ENCODE measurements at regions not wholly inside any gene's neighbourhood (a gene's known extent, or its start where the extent isn't known, plus 50 kb on each side); places are given as distances from the start of the nearest gene placed in this dataset.

- H3K27me3 Mint-ChIP-seq (ENCODE audit: low read depth) = no peaks in the 10 kb centered on the region
- peaks cover 6% of the 10 kb centered on the region for H3K9me3 Mint-ChIP-seq
- H3K27ac Mint-ChIP-seq = no peak overlapping the region
- no peaks in the 10 kb centered on the region for H3K36me3 Mint-ChIP-seq (ENCODE audit: low read depth)
- no peaks in the 10 kb centered on the region for H3K4me1 Mint-ChIP-seq (ENCODE audit: low read depth)
- DNase-seq (ENCODE audit: low spot score) = no peak
- intact Hi-C loops (cut with micrococcal nuclease) = no loop called here
- no peak overlapping the region for H3K4me3 Mint-ChIP-seq (ENCODE audit: low read depth)
Measured at GRCh38 chr3:86654806-86655460, 336.0 kb downstream of the VGLL3 start.

- intact Hi-C loops (cut with micrococcal nuclease) = no loop called here
- H3K27me3 Mint-ChIP-seq (ENCODE audit: low read depth) = no peaks in the 10 kb centered on the region
- no peak overlapping the region for H3K4me3 Mint-ChIP-seq (ENCODE audit: low read depth)
- no peaks in the 10 kb centered on the region for H3K4me1 Mint-ChIP-seq (ENCODE audit: low read depth)
- H3K9me3 Mint-ChIP-seq = peaks cover 6% of the 10 kb centered on the region
- no peak for DNase-seq (ENCODE audit: low spot score)
- H3K27ac Mint-ChIP-seq = no peak overlapping the region
- no peaks in the 10 kb centered on the region for H3K36me3 Mint-ChIP-seq (ENCODE audit: low read depth)
Measured at GRCh38 chr3:86653661-86654205, 337.2 kb downstream of the VGLL3 start.

- no peaks in the 10 kb centered on the region for H3K4me1 Mint-ChIP-seq (ENCODE audit: low read depth)
- peaks cover 8% of the 10 kb centered on the region for H3K9me3 Mint-ChIP-seq
- no peak for DNase-seq (ENCODE audit: low spot score)
- no peak overlapping the region for H3K27ac Mint-ChIP-seq
- H3K36me3 Mint-ChIP-seq (ENCODE audit: low read depth) = no peaks in the 10 kb centered on the region
- H3K27me3 Mint-ChIP-seq (ENCODE audit: low read depth) = no peaks in the 10 kb centered on the region
- H3K4me3 Mint-ChIP-seq (ENCODE audit: low read depth) = no peak overlapping the region
- intact Hi-C loops (cut with micrococcal nuclease) = no loop called here
Measured at GRCh38 chr3:86648087-86648486, 342.9 kb downstream of the VGLL3 start.

- Mint-ChIP-seq H3K4me1 (ENCODE audit: low read depth) (no peaks in the 10 kb centered on the region), H3K27me3 (ENCODE audit: low read depth) (no peaks in the 10 kb centered on the region)
- intact Hi-C loops (cut with micrococcal nuclease) = no loop called here
Measured at GRCh38 chr3:86645756-86646155, 345.2 kb downstream of the VGLL3 start.

GRCh38 chr3:86634361-86634760, 356.6 kb downstream of the VGLL3 start:
- no peak for DNase-seq (ENCODE audit: low spot score)
- Mint-ChIP-seq H3K4me1 (ENCODE audit: low read depth) (no peaks in the 10 kb centered on the region), H3K4me3 (ENCODE audit: low read depth) (no peak overlapping the region), H3K36me3 (ENCODE audit: low read depth) (no peaks in the 10 kb centered on the region), H3K27ac (no peak overlapping the region), H3K9me3 (peaks cover 15% of the 10 kb centered on the region), H3K27me3 (ENCODE audit: low read depth) (no peaks in the 10 kb centered on the region)
- intact Hi-C loops (cut with micrococcal nuclease) = no loop called here

More at GRCh38 chr3:86645756-86646155, 345.2 kb downstream of the VGLL3 start:
- Mint-ChIP-seq H3K9me3 (peaks cover 8% of the 10 kb centered on the region), H3K36me3 (ENCODE audit: low read depth) (no peaks in the 10 kb centered on the region), H3K27ac (no peak overlapping the region), H3K4me3 (ENCODE audit: low read depth) (no peak overlapping the region)
- no peak for DNase-seq (ENCODE audit: low spot score)

GRCh38 chr3:86629511-86629910, 361.4 kb downstream of the VGLL3 start:
- intact Hi-C loops (cut with micrococcal nuclease) = no loop called here
- H3K27me3 Mint-ChIP-seq (ENCODE audit: low read depth) = no peaks in the 10 kb centered on the region
- no peak for DNase-seq (ENCODE audit: low spot score)
- H3K36me3 Mint-ChIP-seq (ENCODE audit: low read depth) = no peaks in the 10 kb centered on the region
- H3K4me1 Mint-ChIP-seq (ENCODE audit: low read depth) = no peaks in the 10 kb centered on the region
- H3K27ac Mint-ChIP-seq = no peak overlapping the region
- peaks cover 4% of the 10 kb centered on the region for H3K9me3 Mint-ChIP-seq
- H3K4me3 Mint-ChIP-seq (ENCODE audit: low read depth) = no peak overlapping the region

GRCh38 chr3:86624192-86624591, 366.8 kb downstream of the VGLL3 start:
- H3K4me3 Mint-ChIP-seq (ENCODE audit: low read depth) = no peak overlapping the region

GRCh38 chr3:86618706-86619105, 372.2 kb downstream of the VGLL3 start:
- no peak overlapping the region for H3K27ac Mint-ChIP-seq
- intact Hi-C loops (cut with micrococcal nuclease) = no loop called here
- no peaks in the 10 kb centered on the region for H3K27me3 Mint-ChIP-seq (ENCODE audit: low read depth)
- H3K4me1 Mint-ChIP-seq (ENCODE audit: low read depth) = no peaks in the 10 kb centered on the region
- H3K9me3 Mint-ChIP-seq = peaks cover 22% of the 10 kb centered on the region
- no peak for DNase-seq (ENCODE audit: low spot score)
- H3K4me3 Mint-ChIP-seq (ENCODE audit: low read depth) = no peak overlapping the region
- no peaks in the 10 kb centered on the region for H3K36me3 Mint-ChIP-seq (ENCODE audit: low read depth)

More at GRCh38 chr3:86624192-86624591, 366.8 kb downstream of the VGLL3 start:
- no peaks in the 10 kb centered on the region for H3K27me3 Mint-ChIP-seq (ENCODE audit: low read depth)
- peaks cover 20% of the 10 kb centered on the region for H3K9me3 Mint-ChIP-seq
- H3K36me3 Mint-ChIP-seq (ENCODE audit: low read depth) = no peaks in the 10 kb centered on the region
- H3K27ac Mint-ChIP-seq = no peak overlapping the region
- intact Hi-C loops (cut with micrococcal nuclease) = no loop called here
- H3K4me1 Mint-ChIP-seq (ENCODE audit: low read depth) = no peaks in the 10 kb centered on the region
- no peak for DNase-seq (ENCODE audit: low spot score)

GRCh38 chr3:86605166-86605565, 385.8 kb downstream of the VGLL3 start:
- intact Hi-C loops (cut with micrococcal nuclease) = no loop called here
- no peak for DNase-seq (ENCODE audit: low spot score)
- Mint-ChIP-seq H3K9me3 (peaks cover 28% of the 10 kb centered on the region), H3K27me3 (ENCODE audit: low read depth) (no peaks in the 10 kb centered on the region), H3K4me3 (ENCODE audit: low read depth) (no peak overlapping the region), H3K27ac (no peak overlapping the region), H3K4me1 (ENCODE audit: low read depth) (no peaks in the 10 kb centered on the region), H3K36me3 (ENCODE audit: low read depth) (no peaks in the 10 kb centered on the region)

- Mint-ChIP-seq H3K4me1 (ENCODE audit: low read depth) (no peaks in the 10 kb centered on the region), H3K9me3 (peaks cover 7% of the 10 kb centered on the region), H3K36me3 (ENCODE audit: low read depth) (no peaks in the 10 kb centered on the region), H3K4me3 (ENCODE audit: low read depth) (no peak overlapping the region), H3K27me3 (ENCODE audit: low read depth) (no peaks in the 10 kb centered on the region), H3K27ac (no peak overlapping the region)
- intact Hi-C loops (cut with micrococcal nuclease) = no loop called here
- no peak for DNase-seq (ENCODE audit: low spot score)
Measured at GRCh38 chr3:86595696-86596095, 395.3 kb downstream of the VGLL3 start.

GRCh38 chr3:86594838-86595237, 396.1 kb downstream of the VGLL3 start:
- H3K27ac Mint-ChIP-seq = no peak overlapping the region
- no peaks in the 10 kb centered on the region for H3K9me3 Mint-ChIP-seq
- no peak for DNase-seq (ENCODE audit: low spot score)
- no peaks in the 10 kb centered on the region for H3K27me3 Mint-ChIP-seq (ENCODE audit: low read depth)
- no peak overlapping the region for H3K4me3 Mint-ChIP-seq (ENCODE audit: low read depth)
- H3K4me1 Mint-ChIP-seq (ENCODE audit: low read depth) = no peaks in the 10 kb centered on the region
- H3K36me3 Mint-ChIP-seq (ENCODE audit: low read depth) = no peaks in the 10 kb centered on the region
- intact Hi-C loops (cut with micrococcal nuclease) = no loop called here

GRCh38 chr3:86578071-86578470, 412.9 kb downstream of the VGLL3 start:
- intact Hi-C loops (cut with micrococcal nuclease) = no loop called here
- H3K27me3 Mint-ChIP-seq (ENCODE audit: low read depth) = no peaks in the 10 kb centered on the region

GRCh38 chr3:86563400-86563970, 427.5 kb downstream of the VGLL3 start:
- no peaks in the 10 kb centered on the region for H3K36me3 Mint-ChIP-seq (ENCODE audit: low read depth)
- DNase-seq (ENCODE audit: low spot score) = no peak
- no peaks in the 10 kb centered on the region for H3K4me1 Mint-ChIP-seq (ENCODE audit: low read depth)
- H3K27ac Mint-ChIP-seq = no peak overlapping the region
- H3K27me3 Mint-ChIP-seq (ENCODE audit: low read depth) = no peaks in the 10 kb centered on the region
- peaks cover 2% of the 10 kb centered on the region for H3K9me3 Mint-ChIP-seq
- intact Hi-C loops (cut with micrococcal nuclease) = no loop called here
- no peak overlapping the region for H3K4me3 Mint-ChIP-seq (ENCODE audit: low read depth)

More at GRCh38 chr3:86578071-86578470, 412.9 kb downstream of the VGLL3 start:
- Mint-ChIP-seq H3K4me3 (ENCODE audit: low read depth) (no peak overlapping the region), H3K36me3 (ENCODE audit: low read depth) (no peaks in the 10 kb centered on the region), H3K9me3 (peaks cover 40% of the 10 kb centered on the region), H3K4me1 (ENCODE audit: low read depth) (no peaks in the 10 kb centered on the region), H3K27ac (no peak overlapping the region)
- DNase-seq (ENCODE audit: low spot score) = no peak

All from activated T-helper 2 cell treated with anti-CD3 and anti-CD28 coated beads, Interferon-gamma antibody, Interleukin-2, Interleukin-4, amounts not matched to agents 10 μg/mL and 5 μg/mL and 100 μg/mL, durations not matched to agents 14 hours and 24 hours and 36 hours (primary cell).